Left kidney (tissue), 1 donor: ENCODE measurements at regions not wholly inside any gene's neighbourhood (a gene's known extent, or its start where the extent isn't known, plus 50 kb on each side); places are given as distances from the start of the nearest gene placed in this dataset.
"Not testable (repeated sequence)": the region's sequence is repeated elsewhere in the genome, so short reads cannot be mapped to it uniquely, and the experiment has no call there.

Source experiments
- DNase-seq: peaks from one replicate; pipeline ENCODE4 v3.0.0-alpha.2; 2013

DNA sequence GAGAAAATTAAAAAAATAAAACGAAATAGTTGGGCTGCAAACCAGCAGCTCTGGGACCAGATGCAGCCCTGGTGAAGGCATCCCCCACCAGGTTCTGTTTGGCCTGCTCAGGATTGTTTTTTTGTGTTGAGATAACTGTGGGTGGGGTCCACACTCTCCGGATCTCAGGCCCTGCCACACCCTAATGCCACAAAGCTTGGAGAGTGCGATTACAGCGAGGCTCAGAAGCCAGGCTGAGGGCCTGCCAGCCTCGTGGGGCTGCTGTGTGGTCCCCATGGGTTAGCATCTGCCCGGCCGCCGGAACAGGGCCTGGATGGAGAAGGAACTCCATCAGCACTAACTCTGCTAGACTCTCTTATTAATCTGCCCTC is 290.8 kb upstream of the PLGLB2 start:
- not testable (repeated sequence) for DNase-seq

DNA sequence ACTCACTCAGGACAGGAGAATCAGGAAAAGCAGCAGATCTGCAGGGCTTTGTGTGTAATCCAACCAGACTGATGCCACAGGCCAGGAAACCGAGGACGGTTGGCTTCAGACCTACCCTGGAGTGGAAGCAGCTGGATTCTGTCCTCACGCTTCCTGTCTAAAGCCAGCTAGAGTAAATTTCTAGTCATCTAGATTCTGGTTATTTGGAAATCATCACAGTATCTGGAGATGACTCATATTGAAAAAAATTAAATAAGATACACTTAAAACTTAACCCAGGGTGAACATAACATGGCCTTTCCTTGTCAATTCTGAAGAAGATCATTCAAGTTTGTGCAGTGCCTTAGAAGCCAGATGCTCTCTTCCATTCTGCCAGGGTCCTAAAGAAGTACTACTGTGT is 288.9 kb upstream of the PLGLB2 start:
- not testable (repeated sequence) for DNase-seq

DNA sequence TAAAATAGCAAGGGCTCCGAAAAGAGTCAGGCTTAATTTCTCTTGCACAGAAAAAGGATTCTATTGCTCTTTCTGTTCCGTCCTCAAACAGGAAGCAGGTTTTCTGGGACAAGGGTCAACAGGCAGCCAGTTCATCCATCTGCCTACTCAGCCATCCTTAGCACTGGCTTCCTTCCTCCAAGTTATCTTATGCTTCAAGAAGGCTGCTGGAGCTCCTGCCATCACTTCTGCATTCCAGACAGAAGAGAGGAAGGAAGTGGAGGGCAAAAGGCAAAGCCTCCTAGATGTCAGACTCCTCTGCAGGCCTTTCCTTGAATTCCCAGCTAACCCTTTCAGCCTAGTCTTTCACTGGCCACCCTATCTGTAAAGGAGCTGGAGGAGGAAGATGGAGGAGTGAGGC is 287.8 kb upstream of the PLGLB2 start:
- not testable (repeated sequence) for DNase-seq

DNA sequence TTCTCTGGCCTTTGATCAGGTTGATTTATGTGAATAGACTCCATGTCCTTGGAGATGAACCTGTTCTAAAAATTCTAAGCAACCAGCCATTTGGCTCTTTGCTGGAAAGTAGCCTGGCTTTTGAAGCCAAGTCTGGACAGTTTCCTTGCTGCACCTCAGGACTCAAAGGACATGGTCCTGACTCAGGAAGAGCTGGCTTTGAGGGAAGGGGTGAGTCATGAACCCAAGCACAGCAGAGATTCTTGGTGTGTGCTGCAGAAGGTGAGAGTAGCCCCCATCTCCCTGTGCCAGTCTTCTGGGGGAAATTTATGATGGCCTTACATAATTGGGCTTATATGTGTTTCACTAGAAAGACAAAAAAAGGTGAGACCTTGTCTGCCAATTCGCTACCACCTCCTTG is 287.2 kb upstream of the PLGLB2 start:
- not testable (repeated sequence) for DNase-seq

DNA sequence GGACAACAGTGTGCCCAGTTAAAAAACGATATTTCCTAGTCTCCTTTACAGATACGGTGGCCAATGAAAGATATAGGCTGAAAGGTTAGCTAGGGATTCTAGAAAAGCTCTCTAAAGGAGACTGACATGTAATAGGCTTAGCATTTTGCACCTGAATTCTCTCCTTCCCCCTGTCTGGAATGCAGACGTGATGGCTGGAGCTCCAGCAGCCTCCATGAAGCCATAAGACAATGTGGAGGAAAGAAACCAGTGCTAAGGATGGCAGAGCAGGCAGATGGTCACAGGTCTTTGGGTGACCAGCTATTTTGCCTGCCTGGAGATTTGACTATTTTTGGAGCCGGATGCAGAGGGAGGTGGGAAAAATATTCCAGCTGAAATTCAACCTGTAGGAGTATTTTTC is 286.2 kb upstream of the PLGLB2 start:
- not testable (repeated sequence) for DNase-seq

- not testable (repeated sequence) for DNase-seq
These were observed 283.7 kb upstream of the PLGLB2 start for GRCh38 chr2:87464219-87464618.

GRCh38 chr2:87465730-87466129 is 282.2 kb upstream of the PLGLB2 start:
- DNase-seq: not testable (repeated sequence)

DNA sequence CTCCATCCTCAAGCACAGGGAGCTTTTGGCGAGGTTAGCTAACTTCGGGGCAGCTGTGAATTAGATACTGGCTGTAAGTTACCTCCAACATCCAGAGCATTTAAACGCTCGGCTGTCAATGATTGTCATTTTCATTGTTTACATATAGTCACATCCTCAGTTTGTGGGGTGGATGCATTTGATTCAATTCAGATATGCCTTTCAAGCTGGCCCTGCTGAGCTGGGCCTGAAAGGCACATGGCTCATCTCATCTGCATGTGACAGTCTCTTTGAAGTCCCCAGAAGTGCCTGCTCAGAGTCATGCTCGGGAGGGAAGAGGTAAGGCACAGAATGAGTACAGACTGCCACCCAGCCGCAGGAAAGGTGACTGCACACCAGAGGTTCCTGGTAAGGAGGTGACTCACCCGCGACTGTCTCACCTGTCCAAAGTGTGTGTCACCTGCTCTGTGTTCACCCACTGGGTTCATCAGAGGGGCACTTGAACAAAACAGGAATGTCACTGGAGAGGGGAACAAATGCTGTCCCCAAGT is 281.2 kb upstream of the PLGLB2 start:
- DNase-seq: not testable (repeated sequence)

- DNase-seq: not testable (repeated sequence)
These were observed 279.4 kb upstream of the PLGLB2 start for GRCh38 chr2:87468429-87468981.

DNA sequence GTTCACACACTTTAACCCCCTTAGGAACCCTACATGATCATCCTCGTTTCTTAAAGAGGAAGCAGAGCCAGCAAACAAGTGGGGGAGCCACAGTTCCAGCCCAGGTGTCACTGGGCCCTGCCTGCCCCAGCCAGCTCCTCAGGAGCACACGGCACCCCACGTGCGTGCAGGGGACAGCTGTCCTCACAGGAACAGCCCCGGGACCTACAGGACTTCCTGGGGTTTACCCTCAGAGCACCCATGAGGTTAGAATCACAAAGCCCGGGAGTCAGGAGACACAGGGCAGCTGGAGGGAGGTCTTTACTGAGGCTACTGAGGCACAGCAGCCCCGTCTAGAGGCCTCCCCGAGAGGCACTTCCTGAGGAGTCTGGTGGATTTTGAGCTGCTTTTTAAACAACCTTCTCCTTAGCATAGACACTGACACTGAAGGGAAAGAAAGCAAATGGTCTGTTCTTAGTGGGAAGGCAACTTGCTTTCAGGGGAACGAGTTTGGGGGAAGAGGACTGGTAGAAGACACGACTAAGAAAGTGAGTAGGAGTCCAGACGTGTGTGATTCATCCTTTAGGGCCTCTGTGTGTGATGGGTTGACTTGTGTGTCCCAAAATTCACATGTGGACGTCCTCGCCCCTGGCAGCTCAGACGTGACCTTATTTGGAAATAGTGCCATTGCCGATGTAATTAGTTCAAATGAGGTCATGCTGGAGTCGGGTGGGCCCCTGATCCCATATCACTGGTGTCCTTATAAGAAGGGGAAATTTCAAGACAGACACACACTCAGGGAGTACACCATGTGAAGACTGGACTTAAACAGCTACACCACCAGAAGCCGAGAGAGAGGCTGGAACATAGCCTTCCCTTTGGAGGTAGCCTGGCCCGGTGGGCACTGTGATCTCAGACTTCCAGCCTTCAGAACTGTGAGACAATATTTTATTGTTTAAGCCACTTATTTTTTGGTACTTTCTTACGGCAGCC is 278.4 kb upstream of the PLGLB2 start:
- not testable (repeated sequence) for DNase-seq

GRCh38 chr2:87470381-87471380 is 277.2 kb upstream of the PLGLB2 start:
- DNase-seq: not testable (repeated sequence)

DNA sequence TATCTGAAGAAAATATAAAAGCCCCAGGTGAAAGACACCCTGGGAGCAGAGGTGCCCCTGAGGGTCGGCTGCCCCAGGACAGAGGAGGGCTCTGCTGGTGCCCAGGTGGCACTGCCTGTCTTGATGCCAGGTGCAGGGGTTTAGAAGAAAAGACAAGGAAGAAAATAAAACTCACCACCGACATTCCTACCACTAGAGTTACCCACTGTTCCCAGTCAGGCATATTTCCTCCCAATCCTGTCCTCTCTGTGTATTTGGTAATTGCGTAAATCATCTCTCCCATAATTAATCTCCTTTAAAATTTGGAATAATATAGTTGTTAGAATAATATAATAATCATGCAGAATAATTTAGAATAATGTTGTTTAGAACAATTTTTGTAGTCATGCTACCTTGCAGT is 276.4 kb upstream of the PLGLB2 start:
- DNase-seq: not testable (repeated sequence)

GRCh38 chr2:87476223-87476872 is 271.5 kb upstream of the PLGLB2 start:
- DNase-seq: not testable (repeated sequence)

GRCh38 chr2:87476936-87477335 is 271.0 kb upstream of the PLGLB2 start:
- not testable (repeated sequence) for DNase-seq

GRCh38 chr2:87477669-87478428 is 270.0 kb upstream of the PLGLB2 start:
- not testable (repeated sequence) for DNase-seq

DNA sequence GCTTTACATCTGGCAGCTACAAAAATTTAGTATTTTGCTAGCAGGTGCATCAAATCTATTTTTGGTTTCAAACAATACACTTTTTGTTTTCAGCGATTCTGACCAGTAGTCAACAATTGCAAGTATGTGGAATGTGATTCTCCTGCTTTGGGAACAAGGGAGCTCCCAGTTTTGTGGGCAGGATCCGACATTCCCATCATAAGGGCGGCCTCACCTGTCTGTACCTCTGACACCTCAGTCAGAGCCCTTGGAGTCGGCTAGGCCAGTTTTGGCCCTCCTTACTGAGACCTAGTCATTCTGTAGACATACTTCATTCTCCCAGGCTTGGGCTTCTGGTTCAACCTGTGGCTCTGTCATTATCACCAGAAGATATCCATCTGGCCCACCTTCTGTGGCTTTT is 269.0 kb upstream of the PLGLB2 start:
- DNase-seq: not testable (repeated sequence)

GRCh38 chr2:87483093-87483680 is 264.7 kb upstream of the PLGLB2 start:
- not testable (repeated sequence) for DNase-seq

DNA sequence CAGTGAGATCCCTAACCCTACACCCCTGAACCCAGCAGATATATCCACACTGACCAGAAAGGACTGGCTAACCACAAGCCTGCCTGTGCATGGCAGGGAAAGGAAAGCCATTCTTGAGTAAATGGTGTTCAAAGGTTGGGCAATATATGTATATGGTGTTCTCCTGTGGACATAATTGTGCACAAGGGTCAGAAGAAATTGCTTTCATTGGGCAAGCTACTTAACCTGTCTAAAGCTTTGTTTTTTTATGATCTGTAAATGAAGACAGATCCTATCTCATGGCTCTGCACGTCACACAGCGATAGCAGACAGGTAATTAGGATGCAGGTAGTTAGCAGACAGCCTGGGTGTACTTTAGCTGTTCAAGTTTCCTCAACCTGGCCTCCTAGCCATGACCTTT is 263.5 kb upstream of the PLGLB2 start:
- DNase-seq: not testable (repeated sequence)

GRCh38 chr2:87485455-87485854 is 262.4 kb upstream of the PLGLB2 start:
- DNase-seq: not testable (repeated sequence)

DNA sequence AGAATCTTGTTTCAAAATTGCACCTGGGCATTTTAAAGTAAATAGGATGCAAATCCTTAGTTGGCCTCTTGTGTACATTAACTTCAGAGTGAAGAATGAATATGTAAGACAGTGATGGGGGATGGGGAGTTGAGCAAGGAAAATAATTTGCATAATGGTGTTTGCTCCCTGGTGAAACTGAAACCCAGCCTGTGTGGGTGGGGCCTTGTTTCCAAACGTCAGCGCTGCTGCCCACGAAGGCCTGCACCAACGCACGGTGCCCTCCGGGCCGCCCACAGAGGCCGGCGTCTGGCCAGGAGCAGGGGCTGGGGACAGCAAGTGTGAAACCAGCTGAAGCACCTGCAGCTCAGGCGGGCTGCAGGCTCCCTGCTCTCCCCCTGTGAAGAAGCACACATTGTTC is 262.0 kb upstream of the PLGLB2 start:
- not testable (repeated sequence) for DNase-seq
